HG03060 (cell line): ENCODE measurements at regions not wholly inside any gene's neighbourhood (a gene's known extent, or its start where the extent isn't known, plus 50 kb on each side); places are given as distances from the start of the nearest gene placed in this dataset.
"Not testable (repeated sequence)": the region's sequence is repeated elsewhere in the genome, so short reads cannot be mapped to it uniquely, and the experiment has no call there.

ENCODE experiments used
- ATAC-seq: cut with Tn5 transposase; IDR thresholded peaks from one replicate; pipeline ENCODE4 v1.9.1; 2021; ENCODE audit warnings: low read depth, moderate number of reproducible peaks; ENCODE audit not compliant: unreplicated experiment

DNA sequence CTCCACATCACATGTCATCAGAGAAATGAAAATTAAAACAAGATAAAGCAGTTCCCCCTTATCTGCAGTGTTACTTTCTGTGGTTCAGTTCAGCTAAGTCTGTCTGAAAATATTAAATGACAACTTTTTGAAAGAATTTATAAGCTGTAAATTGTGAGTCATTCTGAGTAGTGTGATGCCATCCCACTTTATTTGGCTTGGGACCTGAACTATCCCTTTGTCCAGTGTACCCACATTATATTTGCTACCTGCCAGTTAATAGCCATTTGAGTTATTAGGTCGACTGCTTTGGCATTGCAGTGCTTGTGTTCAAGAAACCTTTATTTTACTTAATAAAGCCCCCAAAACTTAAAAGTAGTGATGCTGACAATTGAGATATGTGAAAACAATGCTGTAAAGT lies 804.2 kb downstream of the ANKRD7 start:
- ATAC-seq: no peak

DNA sequence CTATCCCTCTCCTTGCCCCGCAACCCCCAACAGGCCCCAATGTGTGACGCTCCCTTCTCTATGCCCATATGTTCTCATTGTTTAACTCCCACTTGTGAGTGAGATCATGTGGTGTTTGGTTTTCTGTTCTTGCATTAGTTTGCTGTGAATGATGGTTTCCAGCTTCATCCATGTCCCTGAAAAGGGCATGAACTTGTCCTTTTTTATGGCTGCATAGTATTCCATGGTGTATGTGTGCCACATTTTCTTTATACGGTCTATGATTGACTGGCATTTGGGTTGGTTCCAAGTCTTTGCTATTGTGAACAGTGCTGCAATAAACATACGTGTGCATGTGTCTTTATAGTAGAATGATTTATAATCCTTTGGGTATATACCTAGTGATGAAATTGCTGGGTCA lies 807.6 kb downstream of the ANKRD7 start:
- ATAC-seq: not testable (repeated sequence)

DNA sequence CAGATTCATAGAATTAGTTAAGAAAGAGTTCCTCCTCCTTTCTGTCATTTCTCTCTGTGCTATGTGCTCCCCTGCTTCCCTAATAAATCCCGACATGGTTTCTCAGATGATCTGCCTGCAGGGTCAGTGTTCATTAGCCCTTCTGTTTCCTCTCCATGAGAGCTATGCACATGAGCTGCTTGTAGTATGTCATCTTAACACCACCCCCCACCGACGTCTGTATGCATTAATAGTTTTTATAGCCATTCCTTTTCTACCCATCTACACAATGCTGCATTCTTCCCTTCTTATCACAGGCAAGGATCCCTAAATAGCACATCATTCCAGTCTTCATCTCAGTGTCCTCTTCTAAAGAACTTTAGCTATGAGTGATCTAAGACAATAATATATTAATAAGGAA lies 809.1 kb downstream of the ANKRD7 start:
- ATAC-seq: no peak

DNA sequence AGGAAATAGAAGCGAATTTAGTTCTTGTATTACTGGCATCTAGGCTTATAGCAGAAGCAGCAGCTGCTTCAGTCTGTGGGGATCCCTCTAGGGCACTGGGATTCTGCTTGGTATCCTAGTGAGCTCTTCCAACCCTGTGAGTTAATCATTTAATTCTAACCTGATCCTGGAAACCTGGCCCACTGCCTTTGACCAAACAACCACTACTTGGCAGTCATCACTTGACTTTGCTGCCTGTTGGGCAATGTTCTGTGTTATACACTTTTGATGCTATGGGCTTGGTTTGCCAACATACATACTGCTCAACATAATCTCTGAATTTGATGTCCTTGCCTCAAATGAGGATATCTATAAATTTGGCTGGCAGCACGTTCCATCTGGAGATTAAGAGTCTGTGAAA lies 813.4 kb downstream of the ANKRD7 start:
- no peak for ATAC-seq

DNA sequence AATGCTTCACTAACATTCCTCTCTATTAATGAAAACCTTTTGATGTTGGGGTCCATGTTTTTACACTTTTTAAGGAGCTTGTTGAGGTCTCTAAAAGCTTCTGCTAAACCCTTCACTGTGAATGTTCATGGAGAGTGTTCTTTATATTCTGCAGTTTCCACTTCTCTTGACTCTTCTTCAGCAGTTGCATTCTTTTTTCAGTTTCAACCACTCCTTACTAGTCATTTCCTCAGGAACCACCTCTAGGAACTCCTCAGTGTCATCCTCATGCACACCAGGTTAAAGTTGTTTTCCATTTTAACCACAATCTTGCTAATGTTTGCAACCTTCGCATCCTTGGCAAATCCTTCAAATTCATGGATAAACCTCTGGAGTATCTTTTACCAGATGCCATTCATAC lies 821.6 kb downstream of the ANKRD7 start:
- no peak for ATAC-seq

DNA sequence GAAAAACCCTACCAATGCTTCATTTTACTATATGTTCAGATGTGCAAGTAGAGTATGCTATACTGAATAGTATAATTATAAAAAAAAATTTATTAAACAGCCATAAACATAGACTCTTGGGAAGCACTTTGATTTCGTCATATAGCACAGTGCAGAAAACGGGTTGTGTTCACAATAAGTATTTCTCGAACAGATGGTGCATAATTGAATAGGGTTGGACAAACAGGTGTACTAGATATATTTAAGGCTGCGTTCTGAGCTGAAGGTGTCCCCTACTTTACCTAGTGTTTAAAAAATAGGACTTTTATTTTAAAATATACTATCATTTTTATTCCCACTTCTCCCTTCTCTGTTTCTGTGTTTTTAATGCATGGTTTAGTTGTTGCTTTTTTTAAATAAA lies 841.5 kb downstream of the ANKRD7 start:
- no peak for ATAC-seq

DNA sequence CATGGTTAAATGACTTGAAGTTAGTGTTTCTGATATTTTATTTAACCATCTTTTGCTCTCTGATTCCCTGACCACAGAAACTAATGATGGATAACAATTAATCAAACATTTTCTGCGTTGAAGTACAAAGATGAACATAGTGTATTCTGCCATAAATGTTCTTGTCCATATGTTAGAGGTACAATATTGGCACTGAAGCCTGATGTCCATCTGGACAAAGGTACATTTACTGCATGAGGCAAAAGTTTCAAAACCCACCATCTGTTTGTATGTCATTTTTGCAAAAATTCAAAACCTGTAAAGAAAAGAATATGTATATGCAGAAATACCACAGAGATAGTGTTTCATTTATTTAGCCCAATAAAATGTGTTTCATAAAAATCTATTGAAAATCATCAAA lies 861.5 kb downstream of the ANKRD7 start:
- no peak for ATAC-seq

DNA sequence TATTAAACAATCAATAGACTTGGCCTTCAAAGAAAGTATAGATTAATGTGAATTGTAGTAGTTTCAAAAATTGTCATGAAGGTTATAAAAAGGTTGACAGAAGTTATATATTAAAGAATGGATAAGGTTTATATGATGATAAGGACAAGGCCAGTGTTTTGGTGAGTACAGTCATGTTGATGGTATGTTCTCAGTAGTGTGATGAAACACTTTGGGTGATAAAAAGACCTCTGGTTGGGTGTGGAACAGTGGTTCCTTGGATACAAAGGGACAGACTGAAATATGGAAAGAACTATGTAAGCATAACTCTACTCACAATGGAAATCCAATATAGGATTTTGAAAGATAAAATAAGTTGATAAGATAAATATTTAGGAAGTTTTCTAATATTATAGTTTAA lies 866.3 kb downstream of the ANKRD7 start:
- ATAC-seq: no peak

DNA sequence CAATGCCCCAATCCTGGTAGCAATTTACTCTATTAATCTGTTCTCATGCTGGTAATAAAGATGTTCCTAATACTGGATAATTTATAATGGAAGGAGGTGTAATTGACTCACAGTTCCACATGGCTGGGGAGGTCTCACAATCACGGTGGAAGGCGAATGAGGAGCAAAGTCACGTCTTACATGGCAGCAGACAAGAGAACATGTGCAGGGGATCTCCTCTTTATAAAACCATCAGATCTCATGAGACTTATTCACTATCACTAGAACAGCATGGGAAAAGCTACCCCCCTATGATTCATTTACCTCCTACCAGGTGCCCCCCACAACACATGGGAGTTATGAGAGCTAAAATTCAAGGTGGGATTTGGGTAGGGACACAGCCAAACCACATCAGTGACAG lies 872.2 kb downstream of the ANKRD7 start:
- ATAC-seq: no peak

DNA sequence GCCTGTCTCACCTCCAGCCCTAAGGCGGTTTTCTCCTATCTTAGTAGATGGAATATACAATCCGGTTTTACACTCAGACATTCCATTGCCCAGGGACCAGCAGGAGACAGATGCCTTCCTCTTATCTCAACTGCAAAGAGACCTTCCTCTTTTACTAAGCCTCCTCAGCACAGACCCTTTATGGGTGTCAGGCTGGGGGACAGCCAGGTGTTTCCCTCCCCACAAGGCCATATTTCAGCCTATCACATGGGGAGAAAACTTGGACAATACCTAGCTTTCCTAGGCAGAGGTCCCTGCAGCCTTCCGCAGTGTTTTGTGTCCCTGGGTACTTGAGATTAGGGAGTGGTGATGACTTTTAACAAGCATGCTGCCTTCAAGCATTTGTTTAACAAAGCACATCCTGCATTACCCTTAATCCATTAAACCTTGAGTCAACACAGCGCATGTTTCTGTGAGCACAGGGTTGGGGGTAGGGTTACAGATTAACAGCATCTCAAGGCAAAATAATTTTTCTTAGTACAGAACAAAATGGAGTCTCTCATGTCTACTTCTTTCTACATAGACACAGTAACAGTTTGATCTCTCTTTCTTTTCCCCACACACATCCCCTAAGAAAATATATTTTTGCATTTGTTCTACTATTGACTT lies 876.2 kb downstream of the ANKRD7 start:
- not testable (repeated sequence) for ATAC-seq

DNA sequence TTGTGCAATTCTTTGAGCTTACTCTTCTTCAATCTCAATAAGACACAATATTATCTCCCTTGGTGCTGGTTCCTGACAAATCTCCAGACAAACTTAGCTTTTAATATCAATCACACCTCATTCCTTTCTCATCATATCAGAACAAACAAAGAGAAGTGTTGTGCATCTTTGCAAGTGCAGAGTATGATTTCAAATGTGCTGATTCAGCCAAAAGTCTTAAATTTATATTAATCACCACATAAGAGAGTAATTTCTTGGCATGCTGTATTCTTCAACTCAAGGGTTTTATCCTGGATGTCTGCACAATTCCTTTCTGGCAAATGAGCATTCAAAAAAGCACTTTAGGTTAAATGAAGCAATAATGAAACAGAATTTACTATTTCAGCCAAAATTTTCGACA lies 877.8 kb downstream of the ANKRD7 start:
- no peak for ATAC-seq

DNA sequence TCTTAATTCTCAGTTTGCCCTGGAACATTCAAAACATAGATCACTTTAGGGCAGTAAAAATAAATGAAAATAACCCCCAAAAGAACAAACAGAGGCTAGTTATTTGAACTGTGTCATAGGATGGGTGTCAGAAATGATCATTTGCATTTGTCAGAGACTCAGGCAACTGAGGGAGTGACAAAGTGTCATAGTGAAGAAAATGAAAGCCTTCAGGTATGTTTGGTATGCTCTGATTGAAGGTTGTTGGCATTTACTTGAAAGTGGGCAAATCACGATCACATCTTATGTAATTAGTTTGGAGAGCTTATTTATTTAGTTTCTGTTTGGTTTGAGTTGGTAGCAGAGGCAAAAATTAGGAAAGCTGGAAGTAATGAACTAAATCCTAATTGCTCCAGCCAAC lies 880.9 kb downstream of the ANKRD7 start:
- no peak for ATAC-seq

DNA sequence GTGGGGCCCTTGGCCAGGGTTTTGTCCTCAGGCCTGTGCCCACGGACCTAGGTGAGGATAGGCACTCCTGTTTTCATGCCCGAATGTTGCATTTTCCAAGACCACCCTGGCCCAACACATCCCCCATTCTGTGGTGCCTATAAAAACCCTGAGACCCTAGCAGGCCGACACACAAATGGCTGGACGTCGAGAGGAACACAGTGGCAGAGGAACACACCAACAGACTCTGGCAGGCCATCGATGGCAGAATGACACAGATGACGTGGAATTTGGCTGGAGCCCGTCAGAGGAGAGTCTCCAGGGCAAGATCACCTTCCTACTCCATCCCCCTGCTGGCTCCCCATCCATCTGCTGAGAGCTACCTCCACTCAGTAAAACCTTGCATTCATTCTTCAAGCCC lies 898.8 kb downstream of the ANKRD7 start:
- no peak for ATAC-seq

DNA sequence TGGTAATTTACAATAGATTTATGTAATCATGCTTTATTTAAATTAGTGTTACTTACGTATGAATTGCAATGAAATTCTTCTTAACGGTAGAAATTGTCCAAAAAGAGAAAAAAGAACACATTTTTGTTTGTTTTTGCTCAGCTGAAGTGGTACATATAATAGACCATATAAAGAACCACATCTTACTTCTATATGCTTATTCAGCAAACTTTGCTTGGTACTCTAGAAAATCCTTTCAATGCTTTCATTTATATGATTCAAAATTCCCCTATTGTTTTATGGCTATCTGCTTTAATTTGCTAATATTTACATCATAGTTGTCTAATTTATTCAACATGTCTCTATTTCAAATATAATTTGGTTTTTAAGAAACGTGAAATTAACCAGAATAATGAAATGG lies 903.2 kb downstream of the ANKRD7 start:
- no peak for ATAC-seq

DNA sequence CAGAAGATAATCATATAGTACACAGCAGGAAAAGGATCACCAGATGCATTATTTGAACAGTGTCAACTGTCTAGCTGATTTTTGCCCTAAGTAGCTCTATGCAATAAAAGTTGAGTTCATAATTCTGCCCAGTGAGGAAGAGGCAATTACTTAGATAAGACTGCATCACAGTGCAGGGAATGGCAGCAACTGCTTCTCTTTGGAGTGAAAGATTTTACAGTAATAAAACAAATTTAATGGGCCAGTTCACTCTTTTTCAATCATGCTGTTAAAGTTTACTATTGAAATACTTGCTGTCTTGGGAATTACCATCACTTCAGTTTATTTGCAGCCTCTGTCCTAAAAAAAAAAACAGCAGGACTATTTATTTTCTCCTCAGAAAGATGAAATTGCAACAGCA lies 907.9 kb downstream of the ANKRD7 start:
- no peak for ATAC-seq

DNA sequence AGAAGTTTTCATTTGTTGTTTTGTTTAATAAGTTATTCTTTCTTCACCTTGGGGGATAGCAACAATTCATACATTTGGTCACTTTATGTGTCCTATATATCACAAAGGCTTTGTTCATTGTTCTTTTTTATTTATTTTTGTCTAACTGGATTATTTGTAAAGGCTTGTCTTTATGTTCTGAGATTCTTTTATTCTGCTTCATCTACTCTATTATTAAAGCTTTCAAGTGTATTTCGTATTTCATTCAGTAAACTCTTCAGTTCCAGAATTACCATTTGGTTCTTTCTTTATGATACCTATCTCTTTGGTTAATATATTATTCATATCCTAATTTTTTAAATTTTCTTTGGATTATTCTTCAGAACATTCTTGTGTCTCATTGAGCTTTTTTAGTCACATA lies 942.9 kb downstream of the ANKRD7 start:
- no peak for ATAC-seq

DNA sequence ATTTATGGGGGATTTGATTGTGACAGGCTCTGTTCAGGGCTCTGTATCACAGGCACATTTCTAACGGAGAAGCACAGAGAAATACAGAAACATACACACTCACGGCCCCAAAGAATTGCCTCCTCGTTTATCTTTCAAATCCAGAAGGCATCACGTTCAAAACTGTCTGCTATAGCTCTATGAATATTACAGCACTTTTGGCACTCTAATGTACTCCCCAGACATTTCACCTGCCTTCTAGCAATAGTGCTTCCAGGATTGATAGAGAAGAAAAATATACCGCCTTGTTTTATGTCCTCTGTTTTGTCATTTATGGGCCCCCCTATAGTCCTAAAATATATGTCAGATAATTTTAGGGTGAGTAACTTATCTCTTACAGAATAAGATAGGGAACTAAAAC lies 947.5 kb downstream of the ANKRD7 start:
- no peak for ATAC-seq

DNA sequence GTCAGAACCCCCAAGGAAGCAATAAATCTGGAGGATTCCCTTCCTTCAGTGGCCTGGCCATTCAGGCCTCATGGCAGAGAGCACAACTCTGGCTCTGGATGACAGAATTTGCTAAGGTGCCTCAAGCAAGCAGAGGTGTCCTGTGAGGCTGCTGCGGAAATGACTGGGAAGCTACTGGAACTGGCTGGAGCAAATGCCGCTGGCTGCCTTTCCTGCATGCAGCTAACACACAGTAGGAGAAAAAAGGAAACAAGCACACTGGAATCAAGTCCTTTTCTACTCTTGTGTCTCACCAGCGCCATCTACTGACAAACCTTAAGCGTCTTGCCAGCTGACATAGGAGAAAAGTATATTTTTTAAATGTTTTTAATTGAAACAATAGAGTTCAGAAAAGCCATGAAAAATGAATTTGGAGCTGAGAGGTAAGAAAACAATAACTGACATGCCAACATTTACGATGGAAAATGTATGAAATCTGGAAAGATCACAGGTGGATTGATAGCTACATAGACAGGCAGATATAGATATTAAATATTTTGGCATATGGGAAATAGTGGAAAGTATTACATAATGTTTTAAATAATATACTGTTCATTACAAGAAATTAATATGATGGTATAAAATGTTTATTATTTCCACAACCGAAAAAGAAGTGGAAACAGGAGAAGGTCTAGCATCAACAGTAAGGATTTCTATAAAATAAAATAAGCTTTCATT lies 951.6 kb downstream of the ANKRD7 start:
- ATAC-seq: no peak

DNA sequence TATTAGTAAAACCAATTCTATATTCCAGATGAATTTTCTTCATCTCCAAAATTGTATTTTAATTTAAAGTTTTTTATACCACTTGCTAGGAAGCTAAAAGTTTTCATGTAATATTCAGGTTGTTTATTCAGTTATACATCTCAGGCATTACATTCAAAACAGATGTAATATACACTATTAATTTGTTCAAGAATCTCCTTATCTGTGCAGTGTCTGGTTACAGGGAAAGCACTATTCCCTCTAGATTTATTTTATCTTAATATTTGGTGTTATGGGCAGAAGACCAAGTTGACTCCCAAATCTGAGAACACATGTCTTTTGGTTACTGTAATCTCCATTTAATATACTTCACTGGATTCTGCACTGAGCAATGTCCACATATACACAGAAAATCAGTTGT lies 953.4 kb downstream of the ANKRD7 start:
- ATAC-seq: no peak

DNA sequence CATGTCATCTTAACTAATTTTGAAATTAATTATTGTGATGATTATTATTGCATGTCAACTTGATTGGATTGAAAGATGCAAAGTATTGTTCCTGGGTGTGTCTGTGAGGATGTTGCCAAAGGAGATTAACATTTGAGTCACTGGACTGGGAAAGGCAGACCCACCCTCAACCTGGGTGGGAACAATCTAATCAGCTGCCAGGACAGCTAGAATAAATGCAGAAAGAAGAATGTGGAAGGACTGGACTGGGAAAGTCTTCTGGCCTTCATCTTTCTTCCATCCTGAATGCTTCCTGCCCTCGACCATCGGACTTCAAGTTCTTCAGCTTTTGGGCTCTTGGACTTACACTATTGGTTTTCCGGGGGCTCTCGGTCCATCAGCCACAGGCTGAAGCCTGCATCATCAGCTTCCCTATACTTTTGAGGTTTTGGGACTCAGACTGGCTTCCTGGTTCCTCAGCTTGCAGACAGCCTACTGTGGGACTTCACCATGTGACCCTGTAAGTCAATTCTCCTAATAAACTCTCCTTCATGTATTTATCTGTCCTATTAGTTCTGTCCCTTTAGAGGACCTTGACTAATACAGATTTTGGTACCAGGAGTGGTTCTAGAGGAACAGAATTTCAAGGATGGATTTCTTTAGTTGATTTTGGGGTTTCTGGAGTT lies 959.8 kb downstream of the ANKRD7 start:
- ATAC-seq: no peak

DNA sequence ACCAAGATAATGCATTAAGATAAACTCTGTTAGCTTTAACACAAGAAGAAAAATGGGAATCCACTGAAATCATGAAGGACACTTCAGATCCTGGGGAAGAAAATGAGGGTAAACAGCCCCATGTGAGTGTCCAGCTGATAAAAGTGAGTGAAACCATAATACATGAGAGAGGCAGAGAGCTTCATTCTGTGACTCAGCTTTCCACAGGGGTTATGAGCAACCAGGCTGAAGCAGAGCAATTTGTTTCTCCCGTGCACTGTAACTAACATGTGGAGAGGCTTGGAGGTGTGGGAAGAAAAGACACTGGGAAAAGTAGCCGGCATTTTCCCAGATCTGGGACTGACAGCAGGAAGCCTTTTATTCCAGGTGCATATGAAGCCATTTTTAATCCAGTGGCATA lies 971.7 kb downstream of the ANKRD7 start:
- no peak for ATAC-seq
